ENCODE measurements at regions not wholly inside any gene's neighbourhood (a gene's known extent, or its start where the extent isn't known, plus 50 kb on each side); places are given as distances from the start of the nearest gene placed in this dataset.

DNA sequence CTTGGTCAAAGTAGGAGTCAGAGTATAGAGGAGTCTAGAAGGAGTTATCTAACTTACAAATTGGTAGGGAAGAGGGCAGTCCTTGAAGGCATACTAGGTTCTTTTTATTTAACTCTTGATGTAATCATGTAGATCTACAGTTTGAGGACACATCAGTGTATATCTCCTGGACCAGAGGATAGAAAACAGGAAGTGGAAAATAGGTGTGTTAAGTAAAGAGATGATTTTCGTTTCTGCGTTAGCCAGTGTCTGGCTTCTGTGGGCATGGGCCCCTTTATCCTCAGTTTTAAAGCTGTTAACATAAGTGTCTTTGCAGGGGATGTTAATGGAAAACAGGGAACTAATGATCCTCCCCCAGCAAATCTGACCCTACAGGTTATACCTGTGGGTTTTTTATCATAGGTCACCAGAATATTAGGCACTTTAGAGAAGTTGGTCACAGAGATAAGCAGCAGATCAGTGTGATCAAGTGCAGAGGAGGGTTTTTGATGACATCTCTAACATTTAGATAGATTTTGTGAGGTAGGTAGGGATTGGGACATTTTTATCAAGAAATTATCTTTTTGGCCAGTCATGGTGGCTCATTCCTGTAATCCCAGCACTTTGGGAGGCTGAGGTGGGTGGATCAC is 58.6 kb upstream of the PRSS1 start:
- no peak overlapping the region for H3K9ac ChIP-seq (ENCODE audit: control insufficient read depth, extremely low read depth, insufficient read depth, low read length)
- DNase-seq (ENCODE audit: low read depth, low spot score) = no peak
- H3K9me3 ChIP-seq (ENCODE audit: control insufficient read depth, low read depth, low read length) = no peaks in the 10 kb centered on the region
- dilution Hi-C loops (cut with MboI; ENCODE audit: extremely low pct_ligation_motif_present, low sequenced_read_pairs) = no loop called here
- H3K4me3 ChIP-seq (ENCODE audit: control insufficient read depth in 2 of 3, extremely low read depth in 1 of 3, insufficient read depth in 2 of 3, low read depth in 1 of 3, low read length in 3 of 3) = no peak overlapping the region
- H3K4me1 ChIP-seq (ENCODE audit: control insufficient read depth, extremely low read depth, insufficient read depth, low read length) = no peaks in the 10 kb centered on the region
- TF ChIP-seq EZH2 (IDR thresholded peaks at IDR 0.05; ENCODE audit: low read length) = no peak
- TF ChIP-seq, protein P1, sequence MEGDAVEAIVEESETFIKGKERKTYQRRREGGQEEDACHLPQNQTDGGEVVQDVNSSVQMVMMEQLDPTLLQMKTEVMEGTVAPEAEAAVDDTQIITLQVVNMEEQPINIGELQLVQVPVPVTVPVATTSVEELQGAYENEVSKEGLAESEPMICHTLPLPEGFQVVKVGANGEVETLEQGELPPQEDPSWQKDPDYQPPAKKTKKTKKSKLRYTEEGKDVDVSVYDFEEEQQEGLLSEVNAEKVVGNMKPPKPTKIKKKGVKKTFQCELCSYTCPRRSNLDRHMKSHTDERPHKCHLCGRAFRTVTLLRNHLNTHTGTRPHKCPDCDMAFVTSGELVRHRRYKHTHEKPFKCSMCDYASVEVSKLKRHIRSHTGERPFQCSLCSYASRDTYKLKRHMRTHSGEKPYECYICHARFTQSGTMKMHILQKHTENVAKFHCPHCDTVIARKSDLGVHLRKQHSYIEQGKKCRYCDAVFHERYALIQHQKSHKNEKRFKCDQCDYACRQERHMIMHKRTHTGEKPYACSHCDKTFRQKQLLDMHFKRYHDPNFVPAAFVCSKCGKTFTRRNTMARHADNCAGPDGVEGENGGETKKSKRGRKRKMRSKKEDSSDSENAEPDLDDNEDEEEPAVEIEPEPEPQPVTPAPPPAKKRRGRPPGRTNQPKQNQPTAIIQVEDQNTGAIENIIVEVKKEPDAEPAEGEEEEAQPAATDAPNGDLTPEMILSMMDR (optimal IDR thresholded peaks at IDR 0.05 in 1 of 3, IDR thresholded peaks at IDR 0.05 in 1 of 3, conservative IDR thresholded peaks at IDR 0.05 in 1 of 3; ENCODE audit: extremely low read depth in 1 of 3, insufficient read depth in 2 of 3, low read length in 3 of 3) = no peak
- H3K9me1 ChIP-seq (ENCODE audit: control insufficient read depth, extremely low read depth, insufficient read depth, low read length) = no peaks in the 10 kb centered on the region
- no peaks in the 10 kb centered on the region for H4K20me1 ChIP-seq (ENCODE audit: control insufficient read depth, extremely low read depth, insufficient read depth, low read length)
- no peak overlapping the region for H3K4me2 ChIP-seq (ENCODE audit: control insufficient read depth, extremely low read depth, insufficient read depth, low read depth, low read length)
- no peaks in the 10 kb centered on the region for H3K79me2 ChIP-seq (ENCODE audit: control insufficient read depth, insufficient read depth, low read length)
- no peak for FAIRE-seq
- no peak overlapping the region for H2AFZ ChIP-seq (ENCODE audit: control insufficient read depth, low read length)
- no peak overlapping the region for H3K27ac ChIP-seq (ENCODE audit: control insufficient read depth, insufficient read depth, low read length)
- H3K36me3 ChIP-seq (ENCODE audit: control insufficient read depth in 2 of 2, extremely low read depth in 1 of 2, insufficient read depth in 2 of 2, low read length in 2 of 2) = no peaks in the 10 kb centered on the region
- no peaks in the 10 kb centered on the region for H3K27me3 ChIP-seq (ENCODE audit: control insufficient read depth, extremely low read depth, insufficient read depth, low read length)

DNA sequence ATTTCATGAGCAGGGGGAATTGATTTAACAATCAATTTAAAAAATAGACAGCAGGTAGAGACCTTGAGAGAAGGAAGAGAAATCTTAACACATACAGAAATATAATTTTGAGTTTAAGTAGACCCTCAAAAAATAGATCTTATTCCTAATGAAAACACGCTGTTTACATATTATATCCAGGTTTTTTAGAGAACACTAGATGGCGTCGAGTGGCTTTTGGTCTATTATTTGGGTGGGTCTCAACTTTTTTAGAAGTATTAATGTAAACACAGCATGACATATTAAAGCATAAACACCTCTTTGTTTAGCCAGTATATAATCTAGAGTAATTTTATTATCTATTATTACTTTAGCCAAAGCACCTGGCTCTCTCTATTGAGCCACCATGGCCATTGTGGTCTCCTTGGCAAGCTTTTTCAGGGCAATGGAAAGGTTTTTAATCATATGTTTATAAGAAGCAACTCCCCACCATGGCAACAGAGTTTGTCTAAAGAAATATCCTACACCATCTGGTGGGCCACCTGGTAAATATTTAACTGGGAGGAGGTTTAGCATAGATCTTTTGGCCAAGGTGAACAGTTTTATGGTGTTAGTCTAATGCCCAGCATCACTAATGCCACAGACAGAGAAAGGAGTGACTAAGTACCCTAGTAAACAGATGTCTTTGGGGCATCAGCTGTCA is 59.7 kb upstream of the PRSS1 start:
- dilution Hi-C loops (cut with MboI; ENCODE audit: extremely low pct_ligation_motif_present, low sequenced_read_pairs) = no loop called here
- Histone ChIP-seq H3K36me3 (ENCODE audit: control insufficient read depth in 2 of 2, extremely low read depth in 1 of 2, insufficient read depth in 2 of 2, low read length in 2 of 2) (no peaks in the 10 kb centered on the region), H3K9me3 (ENCODE audit: control insufficient read depth, low read depth, low read length) (no peaks in the 10 kb centered on the region), H3K9ac (ENCODE audit: control insufficient read depth, extremely low read depth, insufficient read depth, low read length) (no peak overlapping the region), H3K4me3 (ENCODE audit: control insufficient read depth in 2 of 3, extremely low read depth in 1 of 3, insufficient read depth in 2 of 3, low read depth in 1 of 3, low read length in 3 of 3) (no peak overlapping the region), H2AFZ (ENCODE audit: control insufficient read depth, low read length) (no peak overlapping the region), H3K27ac (ENCODE audit: control insufficient read depth, insufficient read depth, low read length) (no peak overlapping the region), H4K20me1 (ENCODE audit: control insufficient read depth, extremely low read depth, insufficient read depth, low read length) (no peaks in the 10 kb centered on the region), H3K9me1 (ENCODE audit: control insufficient read depth, extremely low read depth, insufficient read depth, low read length) (no peaks in the 10 kb centered on the region), H3K79me2 (ENCODE audit: control insufficient read depth, insufficient read depth, low read length) (no peaks in the 10 kb centered on the region), H3K27me3 (ENCODE audit: control insufficient read depth, extremely low read depth, insufficient read depth, low read length) (no peaks in the 10 kb centered on the region), H3K4me2 (ENCODE audit: control insufficient read depth, extremely low read depth, insufficient read depth, low read depth, low read length) (no peak overlapping the region), H3K4me1 (ENCODE audit: control insufficient read depth, extremely low read depth, insufficient read depth, low read length) (no peaks in the 10 kb centered on the region)
- DNase-seq (ENCODE audit: low read depth, low spot score) (no peak), FAIRE-seq (no peak)
- TF ChIP-seq, protein P1 (optimal IDR thresholded peaks at IDR 0.05 in 1 of 3, IDR thresholded peaks at IDR 0.05 in 1 of 3, conservative IDR thresholded peaks at IDR 0.05 in 1 of 3; ENCODE audit: extremely low read depth in 1 of 3, insufficient read depth in 2 of 3, low read length in 3 of 3) = no peak
- TF ChIP-seq EZH2 (IDR thresholded peaks at IDR 0.05; ENCODE audit: low read length) = no peak
